ENCODE measurements at regions not wholly inside any gene's neighbourhood (a gene's known extent, or its start where the extent isn't known, plus 50 kb on each side); places are given as distances from the start of the nearest gene placed in this dataset.
"Not testable (repeated sequence)": the region's sequence is repeated elsewhere in the genome, so short reads cannot be mapped to it uniquely, and the experiment has no call there.

- not testable (repeated sequence) for DNase-seq (ENCODE audit: low read depth)
Measured at GRCh38 chr1:149229813-149230212, 126.5 kb upstream of the NBPF9 start.

DNA sequence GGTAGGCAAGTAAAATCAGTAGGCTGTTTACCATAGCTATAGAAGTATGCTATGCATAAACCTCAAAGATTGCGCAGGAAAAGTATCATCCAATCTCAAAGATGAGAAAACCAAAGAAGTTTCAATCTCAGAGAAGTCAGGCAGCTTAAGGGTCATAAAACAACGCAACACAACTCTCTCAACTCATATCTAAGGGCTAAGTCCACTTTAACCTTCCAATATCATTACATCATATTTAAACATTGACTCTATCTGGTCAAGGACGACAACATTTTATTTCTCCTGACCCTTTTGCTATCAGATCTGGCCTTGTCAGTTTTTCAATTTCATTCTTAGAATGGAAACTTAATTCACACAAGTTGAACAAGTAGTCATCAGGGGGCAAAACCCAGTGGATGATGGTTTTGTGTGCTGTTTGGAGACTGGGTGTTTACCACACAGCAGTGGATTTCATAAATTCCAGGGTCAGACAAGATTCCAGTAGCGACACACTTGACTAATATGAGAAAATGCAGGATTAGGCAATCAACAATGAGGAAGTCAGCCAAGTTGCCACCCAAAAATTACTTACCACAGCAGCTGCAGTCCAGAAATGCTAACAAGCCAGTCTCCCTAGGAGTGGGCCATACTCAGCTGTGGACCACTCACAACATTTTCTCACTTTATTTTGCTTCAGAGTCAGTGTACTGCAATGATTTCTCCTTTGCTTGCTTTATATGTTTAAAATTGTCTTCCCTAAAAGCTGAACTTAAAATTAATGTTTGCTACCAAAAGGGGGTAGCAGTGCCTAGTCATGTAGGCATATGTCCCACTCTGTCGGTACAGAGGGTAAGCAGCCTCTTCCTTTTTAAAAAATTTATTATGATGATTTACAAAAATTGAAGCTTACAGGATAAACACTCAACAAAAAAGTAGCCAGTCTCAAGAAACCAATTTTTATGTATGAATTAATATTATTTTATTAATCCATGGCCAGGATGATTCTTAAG lies 131.9 kb upstream of the NBPF9 start:
- DNase-seq (ENCODE audit: low read depth), result not testable (repeated sequence)

GRCh38 chr1:149237515-149237914 lies 134.2 kb upstream of the NBPF9 start:
- not testable (repeated sequence) for DNase-seq (ENCODE audit: low read depth)

- DNase-seq (ENCODE audit: low read depth), result not testable (repeated sequence)
Measured at GRCh38 chr1:149239897-149240508, 136.7 kb upstream of the NBPF9 start.

GRCh38 chr1:149240530-149240929 lies 137.2 kb upstream of the NBPF9 start:
- not testable (repeated sequence) for DNase-seq (ENCODE audit: low read depth)

DNA sequence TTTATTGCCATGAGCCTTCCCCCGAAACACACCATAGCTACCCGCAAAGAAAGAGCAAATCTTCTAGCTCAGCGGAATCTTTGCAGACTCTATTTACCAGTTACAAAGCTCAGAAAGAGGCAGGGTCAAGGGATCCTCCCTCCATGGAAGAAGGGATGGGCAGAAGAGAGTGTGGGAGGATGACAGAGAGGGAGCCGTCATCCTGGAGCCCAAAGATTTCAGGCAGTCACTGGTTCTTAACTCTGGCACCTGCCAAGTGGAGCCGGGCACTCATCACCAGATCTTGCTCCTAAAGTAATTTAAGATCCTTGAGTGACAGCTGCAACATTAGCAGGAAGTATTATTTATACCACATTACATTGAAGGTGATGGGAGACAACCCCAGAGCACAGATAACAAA lies 137.9 kb upstream of the NBPF9 start:
- not testable (repeated sequence) for DNase-seq (ENCODE audit: low read depth)

- not testable (repeated sequence) for DNase-seq (ENCODE audit: low read depth)
Measured at GRCh38 chr1:149243572-149243971, 140.2 kb upstream of the NBPF9 start.

DNA sequence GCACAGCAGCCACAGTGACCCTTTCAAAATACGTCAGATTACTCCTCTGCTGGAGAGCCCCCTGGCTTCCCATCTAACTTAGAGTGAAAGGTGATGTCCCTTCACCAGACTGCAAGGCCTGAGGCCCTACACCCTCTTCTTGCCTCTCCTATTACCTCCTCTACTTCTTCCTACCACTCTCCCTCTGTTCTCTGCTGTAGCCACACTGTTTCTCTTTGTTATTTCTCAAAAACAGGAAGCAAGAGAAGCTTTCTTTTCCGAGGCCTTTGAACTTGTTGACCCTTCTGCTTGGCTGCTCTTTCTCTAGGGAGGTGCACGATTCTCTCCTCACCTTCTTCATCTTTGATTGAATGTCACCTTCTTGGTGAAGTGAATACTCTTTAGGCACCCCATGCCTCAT lies 141.3 kb upstream of the NBPF9 start:
- not testable (repeated sequence) for DNase-seq (ENCODE audit: low read depth)

- DNase-seq (ENCODE audit: low read depth), result not testable (repeated sequence)
Measured at GRCh38 chr1:149246212-149246611, 142.9 kb upstream of the NBPF9 start.

DNA sequence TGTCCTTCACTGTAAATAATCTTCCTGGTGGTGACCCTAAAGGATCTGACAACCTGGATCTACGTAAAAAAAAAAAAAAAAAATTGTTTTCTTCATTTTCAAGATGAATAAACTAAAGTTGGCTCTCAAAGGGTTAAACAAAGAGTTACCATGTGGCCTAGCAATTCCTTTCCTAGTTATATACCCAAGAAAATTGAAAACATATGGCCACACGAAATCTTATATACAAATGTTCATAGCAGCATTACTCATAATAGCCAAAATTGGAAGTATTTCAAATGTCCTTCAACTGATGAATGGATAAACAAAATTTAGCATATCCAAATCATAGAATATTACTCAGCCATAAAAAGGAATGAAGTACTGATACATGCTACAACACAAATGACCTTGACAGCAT lies 145.3 kb upstream of the NBPF9 start:
- not testable (repeated sequence) for DNase-seq (ENCODE audit: low read depth)

GRCh38 chr1:149249850-149250467 lies 146.6 kb upstream of the NBPF9 start:
- DNase-seq (ENCODE audit: low read depth), result not testable (repeated sequence)

DNA sequence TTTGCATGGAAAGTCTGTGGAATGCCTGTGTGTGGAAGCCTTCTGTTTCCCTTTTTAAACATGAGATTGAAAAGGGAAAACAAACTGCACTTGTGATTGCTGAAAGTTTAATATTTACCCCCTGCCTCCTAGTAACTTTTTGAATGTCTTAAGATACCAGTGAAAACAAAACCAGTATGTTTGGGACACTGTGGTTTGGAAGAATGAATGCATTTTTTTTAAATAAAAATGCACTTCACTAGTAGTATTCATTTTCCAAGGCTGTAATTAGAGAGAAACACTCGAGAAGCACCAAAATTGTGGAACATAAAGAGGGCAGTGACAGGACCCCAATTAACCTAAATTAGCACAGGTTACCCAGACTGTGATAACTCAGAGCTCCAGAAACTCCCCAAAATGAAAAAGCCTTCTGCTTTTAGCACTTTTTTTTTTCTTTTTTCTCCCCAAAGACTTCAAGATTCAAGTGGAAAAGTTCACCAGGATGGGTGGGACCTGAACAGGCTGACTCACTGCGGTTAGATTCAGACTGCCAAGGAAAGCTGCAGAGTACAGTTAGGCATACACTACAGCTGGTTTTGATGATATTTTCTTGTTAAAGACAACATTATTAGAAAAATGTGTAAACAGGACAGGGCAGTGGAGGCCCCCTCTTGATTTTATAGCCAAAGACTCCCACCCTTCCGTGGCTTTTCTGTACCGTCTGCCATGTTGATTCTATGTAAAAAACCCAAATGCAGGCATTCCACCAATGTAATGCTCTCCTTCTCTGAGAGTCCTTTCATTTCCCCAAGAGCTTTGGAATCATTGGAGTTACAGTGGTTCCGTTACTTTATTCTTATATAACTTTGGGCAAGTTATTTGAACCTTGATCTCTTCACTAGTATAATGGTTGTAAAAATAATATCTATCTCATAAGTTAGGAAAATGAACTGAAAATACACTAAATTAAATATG lies 151.8 kb upstream of the NBPF9 start:
- DNase-seq (ENCODE audit: low read depth), result not testable (repeated sequence)

DNA sequence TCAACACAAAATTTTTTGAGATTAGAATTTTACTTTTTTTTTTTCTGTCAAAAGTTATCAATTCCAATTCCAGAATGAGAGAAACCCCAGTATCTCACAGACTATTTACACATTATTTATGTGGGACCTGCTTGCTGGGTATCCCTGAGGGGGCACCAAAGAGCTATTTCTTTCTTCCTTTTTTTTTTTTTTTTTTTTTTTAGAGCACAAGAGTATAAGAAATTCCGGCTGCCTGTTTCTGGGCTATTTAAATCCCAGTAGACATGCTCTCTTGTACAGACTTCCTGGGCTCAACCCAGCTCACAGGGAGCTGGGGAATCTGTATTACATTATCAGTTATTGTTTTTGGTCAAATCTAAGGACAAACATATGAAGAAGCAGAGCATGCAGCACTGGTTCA lies 156.9 kb upstream of the NBPF9 start:
- DNase-seq (ENCODE audit: low read depth), result not testable (repeated sequence)

- DNase-seq (ENCODE audit: low read depth), result not testable (repeated sequence)
Measured at GRCh38 chr1:149260736-149261340, 157.5 kb upstream of the NBPF9 start.

GRCh38 chr1:149267287-149267686 lies 163.9 kb upstream of the NBPF9 start:
- DNase-seq (ENCODE audit: low read depth), result not testable (repeated sequence)

GRCh38 chr1:149269001-149269702 lies 165.8 kb upstream of the NBPF9 start:
- not testable (repeated sequence) for DNase-seq (ENCODE audit: low read depth)

DNA sequence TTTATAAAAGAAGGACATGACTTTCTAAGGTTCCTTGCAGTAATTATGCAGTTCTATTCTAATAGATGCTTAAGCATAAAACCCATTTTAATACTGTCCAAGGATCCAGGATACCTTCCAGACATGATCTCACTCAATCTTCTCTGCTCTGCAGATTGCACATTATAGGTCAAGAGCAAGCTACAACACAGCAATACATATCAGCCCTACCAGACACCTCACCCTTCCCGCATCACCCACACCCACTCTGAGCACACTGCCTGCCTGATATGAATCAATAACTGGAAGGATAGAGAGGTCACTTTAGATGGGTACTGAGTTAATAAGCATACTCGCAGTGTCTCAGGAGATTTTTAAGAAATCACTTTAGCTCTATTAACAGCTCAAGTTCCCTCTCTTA lies 166.5 kb upstream of the NBPF9 start:
- not testable (repeated sequence) for DNase-seq (ENCODE audit: low read depth)

DNA sequence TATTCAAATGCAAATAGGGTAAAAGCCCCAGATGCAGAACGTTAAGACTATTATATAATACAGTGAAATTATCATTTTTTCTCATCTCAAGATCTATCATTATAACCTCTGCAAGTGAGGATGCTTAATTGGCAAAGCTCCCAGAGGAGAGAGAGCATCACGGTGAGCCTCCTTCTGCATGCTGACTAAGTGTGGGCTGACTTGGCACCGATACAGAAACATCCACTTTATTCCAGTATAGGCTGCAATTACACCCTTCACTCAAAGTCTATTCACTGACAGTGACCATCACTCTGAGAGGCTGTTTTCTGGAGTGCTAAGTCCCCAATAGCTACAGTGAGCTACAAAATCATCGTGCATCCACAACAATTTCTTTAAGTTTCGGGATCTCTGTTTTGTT lies 171.1 kb upstream of the NBPF9 start:
- not testable (repeated sequence) for DNase-seq (ENCODE audit: low read depth)

DNA sequence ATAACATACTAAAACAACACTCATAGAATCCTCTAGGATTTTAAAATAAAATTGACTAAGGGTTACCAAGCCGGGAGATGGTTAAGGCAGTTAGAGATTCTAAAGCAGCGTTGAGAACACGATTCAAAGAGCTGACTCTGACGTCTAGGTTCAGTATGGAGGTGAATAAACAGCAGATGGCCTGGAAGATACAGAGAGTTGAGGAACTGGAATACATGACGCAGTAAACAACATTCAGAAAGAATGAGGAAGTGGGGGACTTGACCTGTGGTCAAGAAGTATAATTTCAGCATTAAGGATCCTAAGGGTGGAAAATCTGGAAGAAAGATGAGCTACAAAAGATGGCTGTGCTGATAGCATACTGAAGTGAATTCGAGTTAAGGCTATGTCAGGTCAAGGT lies 172.5 kb upstream of the NBPF9 start:
- DNase-seq (ENCODE audit: low read depth), result not testable (repeated sequence)

DNA sequence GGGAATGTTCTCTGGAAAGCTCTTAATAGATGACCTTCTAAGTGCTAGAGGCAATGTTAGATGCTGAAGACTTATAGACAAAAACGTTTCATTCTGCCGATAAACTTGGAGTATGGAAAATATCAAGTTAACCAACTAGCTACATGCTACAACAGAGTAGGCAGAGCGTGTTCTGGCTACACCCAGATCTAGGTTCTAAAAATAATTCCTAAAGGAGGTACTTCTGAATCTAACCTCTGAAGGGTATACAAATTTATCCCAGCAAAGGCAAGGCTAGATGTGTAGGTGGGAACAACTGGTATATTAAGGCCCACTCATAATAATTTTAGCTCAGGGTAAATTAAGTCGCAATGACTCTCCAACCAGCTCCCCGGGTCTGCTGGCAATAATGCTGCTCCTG lies 173.1 kb upstream of the NBPF9 start:
- not testable (repeated sequence) for DNase-seq (ENCODE audit: low read depth)
